Body of pancreas (tissue), 4 donors: ENCODE measurements at regions not wholly inside any gene's neighbourhood (a gene's known extent, or its start where the extent isn't known, plus 50 kb on each side); places are given as distances from the start of the nearest gene placed in this dataset.

ENCODE experiments used
- CTCF ChIP-seq, 7 experiments: fragments of 450-650 bp in 4 of 7; fragments of 200-600 bp in 3 of 7; sonication (generic) in 3 of 7; IDR thresholded peaks; one replicate each; pipeline ENCODE4 v1.5.1; 2016 to 2019; ENCODE audit warnings: antibody characterized with exemption in 7 of 7
- POLR2A ChIP-seq, 3 donors: fragments of 450-650 bp; IDR thresholded peaks; one replicate each; pipeline ENCODE4 v1.6.1; 2016; ENCODE audit warnings: antibody characterized with exemption in 3 of 3, mild to moderate bottlenecking in 2 of 3

GRCh38 chr10:59016043-59016442, 160.4 kb upstream of the PHYHIPL start:
- no peak for TF ChIP-seq POLR2A (IDR thresholded peaks at IDR 0.05)
- no peak for TF ChIP-seq CTCF (IDR thresholded peaks at IDR 0.05)
